ENCODE measurements at regions not wholly inside any gene's neighbourhood (a gene's known extent, or its start where the extent isn't known, plus 50 kb on each side); places are given as distances from the start of the nearest gene placed in this dataset.
"Not testable (repeated sequence)": the region's sequence is repeated elsewhere in the genome, so short reads cannot be mapped to it uniquely, and the experiment has no call there.

DNA sequence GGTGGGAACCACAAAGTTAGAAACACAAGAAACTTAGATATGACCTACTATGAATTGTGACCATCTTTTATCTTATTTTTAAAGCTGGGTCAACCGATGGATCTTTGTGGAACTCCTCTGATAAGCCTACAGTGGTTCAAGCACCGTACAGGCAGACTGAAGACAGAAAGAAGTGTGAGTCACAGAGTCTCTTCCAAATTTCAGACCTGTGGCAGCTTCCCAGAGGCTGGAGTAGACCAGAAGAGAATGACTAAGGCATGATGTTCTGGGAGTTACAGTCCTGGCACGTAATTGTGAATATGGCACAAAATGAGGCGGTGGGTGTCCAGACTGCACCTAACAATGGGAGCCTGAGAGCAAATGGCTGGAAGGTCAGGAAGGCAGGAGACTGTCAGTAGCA, 70.0 kb downstream of the LMO4 start:
- no peak for DNase-seq (ENCODE audit: low read depth in 2 of 2)

DNA sequence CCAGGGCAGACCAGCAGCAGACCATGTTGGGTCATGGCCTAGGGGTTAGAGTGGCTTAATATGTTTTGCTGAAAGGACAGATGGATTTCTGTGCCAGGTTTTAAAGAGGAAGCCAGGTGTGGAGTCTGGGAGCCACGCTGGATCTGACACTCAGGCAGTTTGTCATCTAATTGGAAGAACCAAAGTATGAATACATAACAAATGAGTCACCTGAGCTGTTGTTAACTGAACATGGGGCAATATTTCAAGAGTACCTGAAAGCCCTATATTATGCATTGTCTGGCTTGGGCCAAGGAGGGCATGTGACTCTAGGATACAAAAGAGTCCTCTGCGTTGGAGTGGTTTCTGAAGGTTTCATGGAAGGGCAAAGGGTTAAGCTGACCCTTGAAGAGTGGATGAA, 70.6 kb downstream of the LMO4 start:
- DNase-seq (ENCODE audit: low read depth in 2 of 2), result no peak

DNA sequence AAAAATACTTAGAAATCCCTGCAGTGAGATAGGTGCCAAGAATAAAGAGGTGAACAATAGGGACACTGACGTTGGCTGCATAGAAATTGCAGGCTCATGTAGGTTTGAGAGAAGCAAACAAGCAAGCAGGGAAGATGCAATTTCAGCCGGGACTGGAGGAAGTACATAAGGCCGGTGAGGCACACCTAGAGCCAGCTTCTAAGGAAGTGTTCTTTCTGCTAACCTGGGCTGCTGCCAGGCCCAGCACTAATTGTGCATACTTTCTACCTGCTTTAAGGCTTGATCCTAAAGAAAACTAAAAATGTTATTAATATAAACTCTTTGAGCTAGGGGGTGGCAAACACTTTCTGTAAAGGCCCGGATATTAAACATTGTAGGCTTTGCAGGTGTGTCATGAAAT, 71.0 kb downstream of the LMO4 start:
- no peak for DNase-seq (ENCODE audit: low read depth in 2 of 2)

DNA sequence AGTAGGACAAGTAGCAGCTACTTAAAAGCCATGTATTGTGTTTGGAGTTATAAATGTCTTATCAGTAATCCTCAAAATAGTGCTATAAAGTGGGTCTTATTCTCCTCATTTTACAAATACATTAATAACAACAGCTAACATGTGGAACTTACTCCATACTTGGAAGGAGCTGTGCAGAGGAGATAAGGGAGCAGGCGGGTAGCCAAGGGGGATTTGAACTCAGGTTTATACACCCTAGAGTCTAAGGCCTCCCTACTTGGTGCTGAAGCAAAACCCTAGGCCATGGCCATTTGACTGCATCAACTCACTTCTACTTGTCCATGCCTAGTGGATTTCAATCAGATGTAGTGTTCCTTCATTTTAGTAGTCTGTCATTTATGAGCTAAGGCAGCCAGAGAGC, 72.1 kb downstream of the LMO4 start:
- DNase-seq (ENCODE audit: low read depth in 2 of 2), result no peak

DNA sequence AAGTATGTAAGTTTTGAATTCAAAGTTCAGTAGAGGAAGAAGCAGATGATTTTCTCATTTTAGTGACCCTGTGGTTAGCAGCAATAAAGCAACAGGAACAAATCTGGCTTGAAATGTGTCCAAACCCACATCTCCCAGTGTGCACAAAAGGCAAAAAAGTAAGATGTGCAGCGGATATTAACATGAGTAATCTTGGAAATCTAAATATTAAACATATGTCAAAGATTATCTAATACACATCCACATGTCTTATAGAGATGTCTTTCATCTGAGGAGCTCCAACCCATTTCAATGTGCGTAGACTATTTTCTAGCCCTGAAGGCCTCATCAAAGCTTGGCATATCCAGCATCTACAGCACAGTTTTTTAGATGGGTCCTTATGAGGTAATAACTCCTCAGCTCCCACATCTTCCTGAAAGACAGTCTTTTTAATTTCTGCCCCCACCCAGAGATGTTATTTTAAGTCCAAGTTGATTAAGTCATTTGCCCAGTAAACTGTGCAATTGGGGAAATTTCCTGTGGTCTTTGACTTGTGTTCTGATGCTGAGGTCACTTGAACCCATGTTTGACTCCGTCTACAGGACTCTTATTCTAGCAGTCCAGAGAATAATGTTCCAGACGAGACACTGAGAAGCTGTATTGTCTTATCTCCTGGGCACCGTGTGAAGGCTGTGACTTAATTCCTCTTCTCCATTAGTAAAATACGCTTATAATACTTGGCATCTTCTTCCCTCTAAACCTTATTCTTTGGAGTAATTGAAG, 73.7 kb downstream of the LMO4 start:
- no peak for DNase-seq (ENCODE audit: low read depth in 2 of 2)

DNA sequence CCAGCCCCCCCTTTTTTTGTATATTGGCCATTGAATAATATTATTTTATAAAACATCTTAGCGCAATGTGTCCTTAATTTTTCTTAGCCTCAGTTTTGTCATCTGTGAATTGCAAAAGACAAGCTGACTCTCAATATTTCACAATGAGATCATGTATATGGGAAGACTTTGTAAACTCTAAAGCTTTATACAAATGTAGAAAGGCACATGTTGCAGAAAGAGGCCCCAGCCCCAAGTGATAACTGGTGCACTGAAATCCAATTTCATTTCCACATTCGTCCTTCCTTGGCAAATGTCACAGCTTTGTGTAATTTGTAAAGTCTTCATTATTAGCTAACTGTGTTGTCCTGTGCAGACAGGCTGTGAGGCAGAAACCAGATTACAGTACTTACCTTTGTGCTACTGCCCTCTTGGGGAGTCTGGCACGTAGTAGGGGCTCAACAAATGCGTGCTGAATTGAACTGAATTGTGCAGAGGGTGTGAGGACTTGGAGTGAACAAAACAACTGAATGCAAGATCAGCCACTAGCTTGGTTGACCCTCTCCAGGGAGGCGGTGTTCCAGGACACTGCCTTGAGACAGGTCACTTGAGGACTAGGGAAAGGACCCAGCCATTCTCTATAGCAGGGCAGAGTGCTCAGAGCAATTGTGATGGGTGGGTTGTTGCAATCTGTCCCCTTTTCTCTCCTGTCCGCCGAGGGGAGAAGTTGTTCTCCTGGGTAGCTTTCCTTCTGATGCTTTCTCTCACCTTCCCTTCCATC, 74.6 kb downstream of the LMO4 start:
- DNase-seq (ENCODE audit: low read depth in 2 of 2), result no peak

DNA sequence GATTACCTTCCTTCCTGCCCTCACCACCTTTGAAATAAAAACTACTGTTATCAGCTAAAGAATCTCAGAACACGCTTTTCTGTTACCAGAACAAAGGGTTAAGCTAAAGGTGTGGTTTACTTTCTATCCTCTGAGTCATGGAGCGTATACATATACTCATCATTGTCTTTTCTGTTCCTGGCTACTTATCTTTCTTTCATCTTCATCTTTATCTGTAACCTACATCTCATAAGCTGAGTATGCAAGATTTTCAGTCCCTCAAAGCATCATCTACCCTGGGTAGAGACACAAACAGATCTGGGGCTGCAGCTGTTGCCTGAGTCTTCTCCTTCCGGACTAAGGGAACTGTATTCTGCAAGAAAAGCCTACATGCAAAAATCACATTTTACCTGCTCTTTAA, 75.6 kb downstream of the LMO4 start:
- no peak for DNase-seq (ENCODE audit: low read depth in 2 of 2)

DNA sequence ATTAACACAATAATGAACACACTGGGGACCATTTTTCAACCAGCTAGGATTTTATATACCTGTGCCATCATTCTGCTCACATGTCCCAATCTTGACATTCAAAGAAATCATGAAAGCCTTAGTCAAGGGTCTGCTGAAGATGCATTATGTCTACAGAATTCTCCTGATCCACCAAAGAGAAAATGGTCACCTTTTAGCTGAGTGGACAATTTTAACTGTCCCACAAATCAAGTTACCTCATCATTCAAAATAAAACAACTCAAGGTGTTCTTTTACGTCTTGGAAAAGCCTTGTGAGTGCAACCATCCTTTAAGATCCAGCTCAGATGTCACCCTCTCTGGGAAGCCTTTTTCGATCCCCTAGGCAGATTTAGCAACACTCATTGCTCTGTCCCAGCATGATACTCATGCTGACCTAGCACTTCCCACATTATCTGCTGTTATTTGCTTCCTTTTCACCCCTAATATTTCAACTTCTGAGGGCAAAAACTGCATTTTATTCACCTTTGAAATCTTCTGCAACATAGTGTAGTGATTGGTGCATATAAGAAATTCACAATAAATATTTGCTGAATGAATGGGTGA, 80.1 kb downstream of the LMO4 start:
- no peak for DNase-seq (ENCODE audit: low read depth in 2 of 2)

DNA sequence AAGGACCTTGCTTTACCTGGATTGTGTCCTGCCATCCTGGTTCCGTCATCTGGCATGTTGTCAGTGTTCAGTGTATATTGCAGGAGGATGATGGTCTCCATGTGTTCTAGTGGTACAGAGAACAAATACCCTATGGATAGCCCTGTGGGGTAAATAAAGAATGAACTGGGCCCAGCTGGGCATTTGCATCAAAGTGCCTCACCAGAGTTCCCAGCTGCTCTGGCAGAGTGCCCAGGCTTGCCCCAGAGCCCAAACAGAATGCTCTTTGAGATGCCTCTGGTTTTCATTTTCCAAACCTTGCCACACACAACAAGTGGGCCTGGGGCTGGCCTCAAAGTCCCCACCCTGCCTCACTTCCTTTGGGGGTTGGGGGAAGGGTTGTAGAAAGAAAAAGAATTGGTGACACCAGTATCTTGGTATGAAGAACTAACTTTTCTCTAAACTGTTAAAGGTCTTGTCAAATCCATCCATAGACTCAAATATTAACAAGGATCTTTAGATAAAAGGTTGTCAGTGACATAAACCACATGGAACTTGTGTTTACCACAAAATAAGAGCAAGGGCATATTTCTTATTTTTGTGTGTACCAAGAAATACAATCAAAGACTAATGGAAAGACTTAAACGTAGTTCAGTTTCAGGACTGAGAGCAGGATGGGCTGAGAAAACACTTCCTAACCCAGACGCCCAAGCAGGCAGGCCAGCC, 82.2 kb downstream of the LMO4 start:
- DNase-seq (ENCODE audit: low read depth in 2 of 2), result no peak

DNA sequence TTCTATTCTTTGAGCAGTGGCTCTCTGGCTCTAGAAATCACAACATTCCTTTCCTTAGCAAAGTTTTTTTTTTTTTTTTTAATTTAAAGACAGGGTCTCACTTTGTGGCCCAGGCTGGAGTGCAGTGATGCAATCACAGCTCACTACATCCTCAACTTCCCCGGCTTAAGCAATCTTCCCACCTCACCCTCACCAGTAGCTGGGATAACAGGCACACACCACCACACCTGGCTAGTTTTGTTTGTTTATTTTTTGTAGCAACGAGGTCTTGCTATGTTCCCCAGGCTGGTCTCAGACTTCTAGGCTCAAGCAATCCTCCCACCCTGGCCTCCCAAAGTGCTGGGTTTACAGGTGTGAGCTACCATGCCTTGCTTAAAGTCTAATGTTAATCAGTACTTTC, 85.2 kb downstream of the LMO4 start:
- DNase-seq (ENCODE audit: low read depth in 2 of 2), result not testable (repeated sequence)

DNA sequence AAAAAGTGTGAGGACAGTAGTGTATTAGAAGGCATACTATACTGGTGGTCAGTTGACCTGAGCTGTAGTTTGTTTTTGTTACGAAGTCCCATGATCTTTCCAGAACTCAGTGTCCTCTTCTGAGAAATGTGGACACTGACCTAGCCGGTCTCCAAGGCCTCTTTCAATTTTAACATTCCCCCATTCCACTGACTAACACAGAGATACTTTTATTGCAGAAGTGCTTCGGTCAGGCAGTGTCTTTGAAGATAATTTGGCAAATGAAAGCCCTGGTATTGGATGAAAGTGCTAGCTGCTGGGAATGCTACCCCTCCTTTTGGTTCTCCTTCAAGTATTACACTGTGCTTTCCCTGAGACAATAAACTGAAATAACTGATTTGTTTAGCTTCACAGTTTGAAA, 89.4 kb downstream of the LMO4 start:
- no peak for DNase-seq (ENCODE audit: low read depth in 2 of 2)

DNA sequence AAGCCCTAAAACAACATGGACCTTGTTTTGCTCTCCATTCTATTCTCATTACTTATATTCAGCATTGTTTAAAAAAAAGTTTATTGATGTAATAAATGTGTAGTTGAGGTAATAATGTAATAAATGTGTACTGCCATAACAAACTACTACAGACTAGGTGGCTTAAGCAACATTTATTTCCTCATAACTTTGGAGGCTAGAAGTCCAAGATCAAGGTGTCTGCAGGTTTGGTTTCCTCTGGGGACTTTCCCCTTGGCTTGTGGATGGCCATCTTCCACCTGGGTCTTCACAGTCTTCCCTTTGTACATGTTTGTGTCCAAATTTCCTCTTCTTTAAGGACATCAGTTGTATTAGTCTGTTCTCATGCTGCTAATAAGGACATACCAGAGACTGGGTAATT, 93.1 kb downstream of the LMO4 start:
- DNase-seq (ENCODE audit: low read depth in 2 of 2), result no peak

DNA sequence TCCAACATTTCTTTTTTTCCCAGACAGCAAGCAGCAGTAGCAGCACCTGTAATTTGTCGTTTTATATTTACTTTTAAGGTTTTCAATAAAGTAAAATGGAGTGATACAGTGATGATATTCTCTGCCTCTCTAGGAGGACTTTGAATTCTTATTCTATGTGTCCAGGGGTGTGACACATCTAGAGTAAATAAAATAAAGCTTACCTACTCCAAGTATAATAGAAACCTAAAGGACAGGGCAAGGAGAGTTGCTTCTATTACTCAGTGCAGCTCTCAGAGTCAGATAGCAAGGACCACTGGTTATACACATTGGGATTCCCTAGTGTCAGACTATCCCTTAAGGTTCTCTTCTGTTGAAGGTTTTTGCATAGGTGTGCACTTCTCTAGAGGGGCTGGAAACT, 95.9 kb downstream of the LMO4 start:
- no peak for DNase-seq (ENCODE audit: low read depth in 2 of 2)

DNA sequence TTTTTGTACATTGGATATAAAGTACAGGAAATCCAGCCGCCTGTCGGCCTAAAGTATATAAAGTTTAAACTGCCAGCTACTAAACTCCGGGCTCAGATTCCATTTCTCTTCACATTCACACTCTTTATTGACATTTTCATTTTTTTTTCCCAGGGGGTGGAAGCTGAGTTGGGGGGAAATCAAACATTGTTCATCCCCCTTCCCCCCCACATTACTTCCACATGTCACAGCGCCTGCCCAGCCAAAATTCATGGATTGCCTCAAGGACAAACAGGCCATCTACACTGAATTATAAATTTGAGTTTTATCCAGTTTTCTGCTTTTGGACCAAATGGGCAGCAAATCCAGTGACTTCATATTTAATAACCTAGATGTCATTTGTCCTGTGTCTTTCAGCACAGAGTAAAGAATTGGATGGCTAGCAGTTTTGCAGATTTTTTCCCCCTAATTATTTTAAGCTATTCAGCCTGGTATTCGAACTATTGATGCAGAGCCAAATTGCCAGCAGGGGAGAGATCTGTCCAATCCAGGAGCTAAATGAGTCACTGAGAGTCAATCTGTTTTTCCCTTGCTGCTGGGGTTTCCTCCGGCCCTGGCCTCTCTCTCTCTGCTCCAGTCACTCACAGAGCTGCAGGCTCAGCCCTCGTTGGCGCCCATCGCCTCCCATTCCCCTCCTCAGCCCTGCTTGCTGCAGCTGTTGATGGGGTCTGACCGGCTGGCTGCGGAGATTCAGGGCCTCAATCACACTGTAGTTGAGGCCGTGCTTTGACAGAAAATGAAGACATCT, 98.0 kb downstream of the LMO4 start:
- no peak for DNase-seq (ENCODE audit: low read depth in 2 of 2)

DNA sequence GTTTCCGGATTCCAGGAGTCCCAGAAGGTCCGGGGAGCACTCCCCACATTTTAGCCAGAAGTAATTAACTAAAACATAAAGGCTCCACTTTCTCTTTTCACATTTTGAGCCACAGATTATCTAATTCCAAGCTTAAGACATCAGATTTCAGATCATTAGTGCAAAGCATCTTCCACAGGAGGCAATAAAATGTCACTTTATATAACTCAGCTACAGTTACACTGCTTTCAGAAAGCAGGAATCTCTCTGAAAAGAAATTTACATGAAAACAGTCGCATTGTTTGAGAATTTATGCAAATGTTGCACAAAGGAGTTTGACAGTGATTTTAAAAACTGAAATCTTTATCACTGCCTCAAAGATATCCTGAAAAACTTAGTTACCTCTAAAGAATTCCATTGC, 99.7 kb downstream of the LMO4 start:
- DNase-seq (ENCODE audit: low read depth in 2 of 2), result no peak

DNA sequence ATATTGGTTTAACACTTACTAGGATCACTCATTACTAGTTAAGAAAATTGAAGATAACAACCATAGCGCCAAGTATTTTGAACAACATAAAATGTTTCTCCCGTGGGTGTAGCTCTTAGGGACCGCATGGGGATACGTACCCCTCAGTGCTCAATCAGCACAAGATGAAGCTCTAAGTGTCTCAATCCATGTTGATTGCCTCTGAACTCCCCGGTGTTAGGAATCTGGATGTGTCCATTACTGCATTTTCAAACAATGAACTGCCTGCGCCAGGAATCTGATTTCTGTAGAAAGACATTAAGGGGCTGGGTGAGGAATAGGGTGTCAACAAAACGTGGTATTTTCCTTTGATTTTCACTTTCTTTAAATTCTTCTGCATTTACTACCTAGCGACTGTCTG, 100.2 kb downstream of the LMO4 start:
- DNase-seq (ENCODE audit: low read depth in 2 of 2), result no peak

DNA sequence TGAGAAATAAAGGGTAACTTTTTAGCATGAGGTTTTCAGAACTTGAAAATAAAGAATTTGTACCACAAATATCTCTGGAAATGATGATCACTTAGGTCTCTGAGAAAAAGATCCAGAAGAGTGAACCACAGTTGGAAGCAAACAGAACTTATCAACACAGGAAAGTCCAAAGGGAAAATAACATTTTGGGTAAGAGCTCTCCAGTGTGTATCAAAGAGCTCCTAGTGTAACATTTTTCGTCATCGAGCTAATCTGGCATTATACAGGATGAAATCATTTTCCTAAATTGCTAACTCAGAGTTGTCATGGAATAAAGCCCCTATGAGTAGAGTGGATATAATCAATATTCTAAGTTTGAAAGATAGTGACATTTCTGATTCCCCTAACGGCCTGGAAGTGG, 104.0 kb downstream of the LMO4 start:
- no peak for DNase-seq (ENCODE audit: low read depth in 2 of 2)

DNA sequence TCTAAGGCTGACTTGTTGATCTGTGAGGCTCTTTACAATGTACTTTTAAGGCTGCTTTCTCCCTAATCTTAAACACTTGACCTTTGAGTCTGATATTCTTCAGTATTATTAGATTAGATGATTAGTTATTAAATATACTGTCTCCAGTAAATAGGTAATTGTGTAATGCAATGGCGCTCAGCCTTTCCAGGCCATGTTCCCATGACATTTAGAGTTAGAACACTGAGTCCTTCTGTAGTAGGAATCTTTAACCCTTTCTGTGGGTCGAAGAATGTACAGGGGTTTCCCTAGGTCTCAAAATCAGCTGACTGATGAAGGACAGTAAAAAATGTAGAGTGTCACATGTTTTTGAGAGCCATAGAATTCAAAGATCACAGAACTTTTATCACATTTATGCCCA, 104.4 kb downstream of the LMO4 start:
- not testable (repeated sequence) for DNase-seq (ENCODE audit: low read depth in 2 of 2)

DNA sequence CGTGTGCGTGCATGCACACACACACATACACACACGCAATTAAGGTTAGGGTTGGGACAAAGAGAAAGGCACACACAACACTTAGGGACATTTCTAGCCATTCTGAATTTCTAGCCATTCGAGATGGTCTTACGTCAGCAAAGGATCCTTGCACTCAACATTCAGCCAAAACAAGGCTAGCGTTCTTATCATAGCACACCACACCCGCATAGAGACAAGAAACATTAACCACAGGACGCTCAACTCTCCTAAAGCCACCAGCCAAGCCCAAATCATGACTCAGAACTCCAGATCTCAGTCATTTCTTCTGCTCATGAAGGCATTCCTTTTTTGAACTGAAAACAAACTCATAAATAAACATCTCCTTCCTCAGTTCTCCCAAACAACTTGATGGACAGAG, 106.8 kb downstream of the LMO4 start:
- no peak for DNase-seq (ENCODE audit: low read depth in 2 of 2)

DNA sequence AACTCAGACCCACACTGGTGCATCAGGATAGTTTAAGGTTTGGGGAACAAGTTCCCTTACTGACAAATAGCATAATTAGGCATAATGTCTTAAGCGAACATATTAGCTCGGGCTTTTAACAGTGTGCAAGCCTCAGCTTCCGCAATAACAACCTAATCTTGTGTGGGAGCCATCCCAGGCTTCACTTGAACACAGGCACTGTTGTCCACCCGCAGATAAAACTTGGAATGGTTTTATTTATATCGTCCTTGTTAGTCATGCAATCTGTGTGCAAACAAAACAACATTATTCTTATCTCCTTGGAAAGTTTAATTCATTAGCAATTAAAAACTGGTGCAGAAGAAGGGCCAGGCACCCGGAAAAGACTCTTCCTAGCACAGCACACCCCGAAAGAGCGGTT, 107.4 kb downstream of the LMO4 start:
- DNase-seq (ENCODE audit: low read depth in 2 of 2), result not testable (repeated sequence)

DNA sequence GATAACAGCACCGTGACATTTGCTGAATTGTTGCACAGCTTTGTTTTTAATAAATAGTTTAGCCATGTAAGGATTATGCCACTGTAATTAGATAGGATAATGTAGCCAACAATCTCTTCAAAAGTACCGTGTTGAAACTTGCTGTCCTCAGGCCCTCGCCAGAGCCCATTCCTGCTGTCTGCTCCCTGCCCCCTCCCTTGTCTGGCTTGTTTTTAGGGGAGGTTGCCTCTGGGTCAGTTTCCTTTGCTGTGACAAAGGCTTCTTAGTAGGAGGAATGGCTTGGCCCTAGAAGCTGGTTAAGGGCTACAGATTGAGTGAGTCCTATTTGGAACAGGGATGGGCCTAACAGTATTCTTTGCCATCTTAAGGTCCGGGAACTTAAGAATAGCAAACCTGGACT, 107.9 kb downstream of the LMO4 start:
- DNase-seq (ENCODE audit: low read depth in 2 of 2), result no peak

All from stimulated activated CD8-positive, alpha-beta memory T cell treated with anti-CD3 and anti-CD28 coated beads, Interleukin-7, amount 100 ng/mL, for 1 hour (primary cell).